Liver (tissue), 8 donors: ENCODE measurements at regions not wholly inside any gene's neighbourhood (a gene's known extent, or its start where the extent isn't known, plus 50 kb on each side); places are given as distances from the start of the nearest gene placed in this dataset.

Experiments
- DNase-seq: peaks from one replicate; pipeline ENCODE4 v3.0.0-alpha.2; 2017; ENCODE audit warnings: low spot score
- H3K27ac ChIP-seq, 2 donors: one replicate each; pipeline ENCODE4 v1.7.0; 2013; ENCODE audit warnings: inconsistent platforms in 2 of 2, low read length in 2 of 2, control low read depth in 1 of 2, low read depth in 1 of 2, mild to moderate bottlenecking in 1 of 2
- H3K27me3 ChIP-seq, 4 donors: one replicate each; pipeline versions ENCODE4 v1.6.1 to v1.7.0; 2013; ENCODE audit warnings: low read length in 3 of 4, inconsistent platforms in 1 of 4, mild to moderate bottlenecking in 1 of 4, moderate library complexity in 1 of 4; ENCODE audit not compliant: control insufficient read depth in 4 of 4, insufficient read depth in 4 of 4
- H3K36me3 ChIP-seq, 4 donors: one replicate each; pipeline versions ENCODE4 v1.6.1 to v1.7.0; 2013; ENCODE audit warnings: low read length in 3 of 4, mild to moderate bottlenecking in 3 of 4, low read depth in 1 of 4, moderate library complexity in 1 of 4; ENCODE audit not compliant: control insufficient read depth in 4 of 4, insufficient read depth in 3 of 4
- H3K4me1 ChIP-seq, 4 donors: one replicate each; pipeline versions ENCODE4 v1.6.1 to v1.7.0; 2013; ENCODE audit warnings: low read length in 3 of 4, mild to moderate bottlenecking in 3 of 4, moderate library complexity in 1 of 4; ENCODE audit not compliant: control insufficient read depth in 4 of 4, insufficient read depth in 4 of 4
- H3K4me3 ChIP-seq, 3 donors: one replicate each; pipeline versions ENCODE4 v1.6.1 to v1.7.0; 2013; ENCODE audit warnings: low read length in 3 of 3, control low read depth in 1 of 3, low read depth in 1 of 3, mild to moderate bottlenecking in 1 of 3
- H3K9ac ChIP-seq, 2 donors: one replicate each; pipeline ENCODE4 v1.7.0; 2013; ENCODE audit warnings: low read length in 2 of 2, mild to moderate bottlenecking in 2 of 2, moderate library complexity in 2 of 2, control low read depth in 1 of 2, low read depth in 1 of 2
- H3K9me3 ChIP-seq, 4 donors: one replicate each; pipeline versions ENCODE4 v1.6.1 to v1.7.0; 2013; ENCODE audit warnings: low read length in 3 of 4; ENCODE audit not compliant: control insufficient read depth in 4 of 4
- EGR1 ChIP-seq, 2 donors: IDR thresholded peaks; 2 replicates each; pipeline ENCODE4 v1.6.1; 2016 to 2018; ENCODE audit warnings: antibody characterized with exemption in 2 of 2, low read depth in 2 of 2
- FOXA1 ChIP-seq: IDR thresholded peaks from 2 replicates; pipeline ENCODE4 v1.6.1; 2016; ENCODE audit warnings: antibody characterized with exemption
- FOXA2 ChIP-seq: IDR thresholded peaks from 2 replicates; pipeline ENCODE4 v1.6.1; 2016; ENCODE audit warnings: antibody characterized with exemption
- GABPA ChIP-seq, 2 donors: IDR thresholded peaks in 1 of 2; conservative IDR thresholded peaks in 1 of 2; 2 replicates each; pipeline ENCODE4 v1.6.1; 2016; ENCODE audit warnings: antibody characterized with exemption in 2 of 2, mild to moderate bottlenecking in 1 of 2, moderate library complexity in 1 of 2
- HNF4A ChIP-seq, 2 donors: conservative IDR thresholded peaks; 2 replicates each; pipeline ENCODE4 v1.6.1; 2016; ENCODE audit warnings: antibody characterized with exemption in 2 of 2, mild to moderate bottlenecking in 2 of 2
- HNF4G ChIP-seq: IDR thresholded peaks from 2 replicates; pipeline ENCODE4 v1.6.1; 2016; ENCODE audit warnings: antibody characterized with exemption
- JUND ChIP-seq, 2 donors: IDR thresholded peaks; 2 replicates each; pipeline ENCODE4 v1.6.1; 2016; ENCODE audit warnings: antibody characterized with exemption in 2 of 2
- NR2F2 ChIP-seq: IDR thresholded peaks from 2 replicates; pipeline ENCODE4 v1.6.1; 2016; ENCODE audit warnings: antibody characterized with exemption
- RAD21 ChIP-seq, 2 donors: IDR thresholded peaks; 2 replicates each; pipeline ENCODE4 v1.6.1; 2016; ENCODE audit warnings: antibody characterized with exemption in 2 of 2, mild to moderate bottlenecking in 2 of 2
- RXRA ChIP-seq, 2 donors: IDR thresholded peaks; 2 replicates each; pipeline ENCODE4 v1.6.1; 2017 to 2018; ENCODE audit warnings: antibody characterized with exemption in 2 of 2, mild to moderate bottlenecking in 1 of 2
- SP1 ChIP-seq: IDR thresholded peaks from 2 replicates; pipeline ENCODE4 v1.6.1; 2018; ENCODE audit warnings: antibody characterized with exemption, mild to moderate bottlenecking
- TAF1 ChIP-seq: conservative IDR thresholded peaks from 2 replicates; pipeline ENCODE4 v1.6.1; 2016; ENCODE audit warnings: antibody characterized with exemption, mild to moderate bottlenecking
- YY1 ChIP-seq: IDR thresholded peaks from 2 replicates; pipeline ENCODE4 v1.6.1; 2016; ENCODE audit warnings: antibody characterized with exemption, mild to moderate bottlenecking
- WGBS: extraction: QIAGEN DNeasy Blood & Tissue Kit; methylation state at CpG from one replicate; pipeline ENCODE4 v1.1.7; 2013; 5-methylcytosine and 5-hydroxymethylcytosine counted together
- TF ChIP-seq, protein P1 (sequence below): IDR thresholded peaks from 2 replicates; pipeline ENCODE4 v1.6.1; 2016; ENCODE audit warnings: antibody characterized with exemption
- TF ChIP-seq, protein P2 (sequence below): IDR thresholded peaks from 2 replicates; pipeline ENCODE4 v1.6.1; 2016; ENCODE audit warnings: antibody characterized with exemption
- TF ChIP-seq, protein P3 (sequence below): IDR thresholded peaks from 2 replicates; pipeline ENCODE4 v1.6.1; 2016; ENCODE audit warnings: antibody characterized with exemption
- TF ChIP-seq, protein P4 (sequence below): fragments of 150-350 bp; IDR thresholded peaks from 2 replicates; pipeline ENCODE4 v1.5.1; 2017; ENCODE audit warnings: improper control_type of control experiment, low read depth, low read length; ENCODE audit not compliant: missing input control
- TF ChIP-seq, protein P5 (sequence below): IDR thresholded peaks from 2 replicates; pipeline ENCODE4 v1.6.1; 2016; ENCODE audit warnings: antibody characterized with exemption, mild to moderate bottlenecking
- donor health status: healthy.
- donor health status: healthy.
- donor health status: healthy.
- donor health status: healthy.
- donor health status: healthy.

DNA sequence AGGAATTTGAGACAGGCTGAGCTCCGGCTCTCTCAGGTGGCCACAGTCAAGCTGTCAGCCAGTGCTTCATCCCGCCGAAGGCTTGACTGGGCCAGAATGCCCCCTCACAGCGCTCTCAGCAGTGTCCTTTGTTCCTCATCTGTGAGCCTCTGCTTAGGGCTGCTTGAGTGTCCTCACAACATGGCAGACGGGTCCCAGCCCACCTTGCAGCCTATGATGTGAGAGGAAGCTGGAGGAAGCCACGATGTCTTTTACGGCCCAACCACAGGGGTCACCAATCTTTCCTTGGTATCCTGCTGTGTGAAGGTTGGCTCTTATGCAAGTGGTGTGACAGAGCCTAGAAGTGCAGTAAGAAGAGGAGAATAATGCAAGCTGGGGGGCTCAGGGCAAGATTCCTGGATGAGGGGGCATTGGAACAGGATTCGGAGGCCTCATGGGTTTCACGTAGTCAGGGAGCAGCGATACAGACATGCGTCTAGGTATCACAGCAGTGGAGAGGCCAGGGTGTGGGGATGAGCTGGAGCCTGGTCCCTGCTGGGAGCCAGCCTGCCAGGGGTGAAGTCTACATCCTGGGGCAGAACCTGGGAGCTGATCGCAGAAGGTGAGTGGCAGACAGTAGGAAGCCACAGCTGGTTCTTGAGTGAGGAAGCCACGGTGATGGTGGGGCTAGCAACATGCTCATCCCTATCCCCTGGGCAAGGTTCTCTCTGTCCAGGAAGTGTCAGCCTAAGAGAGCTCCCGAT, 234.1 kb downstream of the GLI2 start:
- no peaks in the 10 kb centered on the region for H3K27me3 ChIP-seq
- 82% methylated on average over 14 of the region's 14 CpGs for WGBS
- no peak overlapping the region for H3K4me3 ChIP-seq
- H3K36me3 ChIP-seq = no peaks in the 10 kb centered on the region
- peaks cover 0 to 4% (median 0%) of the 10 kb centered on the region in 4 donors for H3K9me3 ChIP-seq
- no peak for DNase-seq
- TF ChIP-seq FOXA1 (no peak), JUND (IDR thresholded peaks at IDR 0.05) (no peak), HNF4A (conservative IDR thresholded peaks at IDR 0.05) (no peak), RAD21 (IDR thresholded peaks at IDR 0.05) (no peak), YY1 (no peak), EGR1 (IDR thresholded peaks at IDR 0.05; ENCODE audit: low read depth in 2 of 2) (no peak), NR2F2 (no peak), TAF1 (no peak), HNF4G (no peak), GABPA (IDR thresholded peaks at IDR 0.05 in 1 of 2, conservative IDR thresholded peaks at IDR 0.05 in 1 of 2) (no peak), FOXA2 (no peak), RXRA (IDR thresholded peaks at IDR 0.05) (no peak), SP1 (no peak)
- TF ChIP-seq, protein P1, sequence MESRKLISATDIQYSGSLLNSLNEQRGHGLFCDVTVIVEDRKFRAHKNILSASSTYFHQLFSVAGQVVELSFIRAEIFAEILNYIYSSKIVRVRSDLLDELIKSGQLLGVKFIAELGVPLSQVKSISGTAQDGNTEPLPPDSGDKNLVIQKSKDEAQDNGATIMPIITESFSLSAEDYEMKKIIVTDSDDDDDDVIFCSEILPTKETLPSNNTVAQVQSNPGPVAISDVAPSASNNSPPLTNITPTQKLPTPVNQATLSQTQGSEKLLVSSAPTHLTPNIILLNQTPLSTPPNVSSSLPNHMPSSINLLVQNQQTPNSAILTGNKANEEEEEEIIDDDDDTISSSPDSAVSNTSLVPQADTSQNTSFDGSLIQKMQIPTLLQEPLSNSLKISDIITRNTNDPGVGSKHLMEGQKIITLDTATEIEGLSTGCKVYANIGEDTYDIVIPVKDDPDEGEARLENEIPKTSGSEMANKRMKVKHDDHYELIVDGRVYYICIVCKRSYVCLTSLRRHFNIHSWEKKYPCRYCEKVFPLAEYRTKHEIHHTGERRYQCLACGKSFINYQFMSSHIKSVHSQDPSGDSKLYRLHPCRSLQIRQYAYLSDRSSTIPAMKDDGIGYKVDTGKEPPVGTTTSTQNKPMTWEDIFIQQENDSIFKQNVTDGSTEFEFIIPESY = no peak
- TF ChIP-seq, protein P2, sequence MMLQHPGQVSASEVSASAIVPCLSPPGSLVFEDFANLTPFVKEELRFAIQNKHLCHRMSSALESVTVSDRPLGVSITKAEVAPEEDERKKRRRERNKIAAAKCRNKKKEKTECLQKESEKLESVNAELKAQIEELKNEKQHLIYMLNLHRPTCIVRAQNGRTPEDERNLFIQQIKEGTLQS = no peak
- TF ChIP-seq, protein P3, sequence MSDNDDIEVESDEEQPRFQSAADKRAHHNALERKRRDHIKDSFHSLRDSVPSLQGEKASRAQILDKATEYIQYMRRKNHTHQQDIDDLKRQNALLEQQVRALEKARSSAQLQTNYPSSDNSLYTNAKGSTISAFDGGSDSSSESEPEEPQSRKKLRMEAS = no peak
- TF ChIP-seq, protein P4, sequence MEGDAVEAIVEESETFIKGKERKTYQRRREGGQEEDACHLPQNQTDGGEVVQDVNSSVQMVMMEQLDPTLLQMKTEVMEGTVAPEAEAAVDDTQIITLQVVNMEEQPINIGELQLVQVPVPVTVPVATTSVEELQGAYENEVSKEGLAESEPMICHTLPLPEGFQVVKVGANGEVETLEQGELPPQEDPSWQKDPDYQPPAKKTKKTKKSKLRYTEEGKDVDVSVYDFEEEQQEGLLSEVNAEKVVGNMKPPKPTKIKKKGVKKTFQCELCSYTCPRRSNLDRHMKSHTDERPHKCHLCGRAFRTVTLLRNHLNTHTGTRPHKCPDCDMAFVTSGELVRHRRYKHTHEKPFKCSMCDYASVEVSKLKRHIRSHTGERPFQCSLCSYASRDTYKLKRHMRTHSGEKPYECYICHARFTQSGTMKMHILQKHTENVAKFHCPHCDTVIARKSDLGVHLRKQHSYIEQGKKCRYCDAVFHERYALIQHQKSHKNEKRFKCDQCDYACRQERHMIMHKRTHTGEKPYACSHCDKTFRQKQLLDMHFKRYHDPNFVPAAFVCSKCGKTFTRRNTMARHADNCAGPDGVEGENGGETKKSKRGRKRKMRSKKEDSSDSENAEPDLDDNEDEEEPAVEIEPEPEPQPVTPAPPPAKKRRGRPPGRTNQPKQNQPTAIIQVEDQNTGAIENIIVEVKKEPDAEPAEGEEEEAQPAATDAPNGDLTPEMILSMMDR = no peak
- TF ChIP-seq, protein P5, sequence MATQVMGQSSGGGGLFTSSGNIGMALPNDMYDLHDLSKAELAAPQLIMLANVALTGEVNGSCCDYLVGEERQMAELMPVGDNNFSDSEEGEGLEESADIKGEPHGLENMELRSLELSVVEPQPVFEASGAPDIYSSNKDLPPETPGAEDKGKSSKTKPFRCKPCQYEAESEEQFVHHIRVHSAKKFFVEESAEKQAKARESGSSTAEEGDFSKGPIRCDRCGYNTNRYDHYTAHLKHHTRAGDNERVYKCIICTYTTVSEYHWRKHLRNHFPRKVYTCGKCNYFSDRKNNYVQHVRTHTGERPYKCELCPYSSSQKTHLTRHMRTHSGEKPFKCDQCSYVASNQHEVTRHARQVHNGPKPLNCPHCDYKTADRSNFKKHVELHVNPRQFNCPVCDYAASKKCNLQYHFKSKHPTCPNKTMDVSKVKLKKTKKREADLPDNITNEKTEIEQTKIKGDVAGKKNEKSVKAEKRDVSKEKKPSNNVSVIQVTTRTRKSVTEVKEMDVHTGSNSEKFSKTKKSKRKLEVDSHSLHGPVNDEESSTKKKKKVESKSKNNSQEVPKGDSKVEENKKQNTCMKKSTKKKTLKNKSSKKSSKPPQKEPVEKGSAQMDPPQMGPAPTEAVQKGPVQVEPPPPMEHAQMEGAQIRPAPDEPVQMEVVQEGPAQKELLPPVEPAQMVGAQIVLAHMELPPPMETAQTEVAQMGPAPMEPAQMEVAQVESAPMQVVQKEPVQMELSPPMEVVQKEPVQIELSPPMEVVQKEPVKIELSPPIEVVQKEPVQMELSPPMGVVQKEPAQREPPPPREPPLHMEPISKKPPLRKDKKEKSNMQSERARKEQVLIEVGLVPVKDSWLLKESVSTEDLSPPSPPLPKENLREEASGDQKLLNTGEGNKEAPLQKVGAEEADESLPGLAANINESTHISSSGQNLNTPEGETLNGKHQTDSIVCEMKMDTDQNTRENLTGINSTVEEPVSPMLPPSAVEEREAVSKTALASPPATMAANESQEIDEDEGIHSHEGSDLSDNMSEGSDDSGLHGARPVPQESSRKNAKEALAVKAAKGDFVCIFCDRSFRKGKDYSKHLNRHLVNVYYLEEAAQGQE = no peak
- no peak overlapping the region for H3K9ac ChIP-seq
- H3K27ac ChIP-seq = no peak overlapping the region
- H3K4me1 ChIP-seq = no peaks in the 10 kb centered on the region
